Aorta (tissue), 5 donors: ENCODE measurements at regions not wholly inside any gene's neighbourhood (a gene's known extent, or its start where the extent isn't known, plus 50 kb on each side); places are given as distances from the start of the nearest gene placed in this dataset.

ENCODE experiments used
- ATAC-seq: fragments of 200-7000 bp; cut with Tn5 transposase; one replicate; pipeline ENCODE4 v1.9.1; 2022; ENCODE audit warnings: moderate library complexity; ENCODE audit not compliant: low FRiP score
- DNase-seq, 2 donors: peaks; one replicate each; pipeline ENCODE4 v3.0.0-alpha.2; 2020
- H3K27ac ChIP-seq, 2 donors: one replicate each; pipeline ENCODE4 v1.5.1; 2013; ENCODE audit warnings: low read length in 2 of 2, mild to moderate bottlenecking in 2 of 2, moderate library complexity in 2 of 2, control low read depth in 1 of 2, inconsistent platforms in 1 of 2, low read depth in 1 of 2
- H3K27me3 ChIP-seq, 2 donors: one replicate each; pipeline ENCODE4 v1.6.1; 2013; ENCODE audit warnings: control low read depth in 1 of 2, low read length in 1 of 2, mild to moderate bottlenecking in 1 of 2, moderate library complexity in 1 of 2; ENCODE audit not compliant: insufficient read depth in 2 of 2, control insufficient read depth in 1 of 2
- H3K36me3 ChIP-seq, 2 donors: one replicate each; pipeline ENCODE4 v1.6.1; 2013; ENCODE audit warnings: control low read depth in 1 of 2, low read length in 1 of 2, mild to moderate bottlenecking in 1 of 2; ENCODE audit not compliant: insufficient read depth in 2 of 2, control insufficient read depth in 1 of 2
- H3K4me1 ChIP-seq, 2 donors: one replicate each; pipeline ENCODE4 v1.6.1; 2013; ENCODE audit warnings: low read length in 2 of 2, control low read depth in 1 of 2, mild to moderate bottlenecking in 1 of 2, moderate library complexity in 1 of 2; ENCODE audit not compliant: insufficient read depth in 2 of 2, control insufficient read depth in 1 of 2
- H3K4me3 ChIP-seq, 2 donors: one replicate each; pipeline ENCODE4 v1.5.1; 2013; ENCODE audit warnings: low read length in 2 of 2, control low read depth in 1 of 2, mild to moderate bottlenecking in 1 of 2
- H3K9me3 ChIP-seq: one replicate; pipeline ENCODE4 v1.6.1; 2013; ENCODE audit warnings: mild to moderate bottlenecking, low read length; ENCODE audit not compliant: control insufficient read depth
- WGBS, 2 donors: extraction: QIAGEN DNeasy Blood & Tissue Kit; methylation state at CpG; one replicate each; pipeline ENCODE4 v1.1.7; 2013; 5-methylcytosine and 5-hydroxymethylcytosine counted together
- intact Hi-C, 2 donors: fragments of 100-400 bp; cut with DNase I; formaldehyde crosslinking; loops; one replicate each; pipeline versions ENCODE4 v1.14.2 to v1.15.0; 2022
- donor health status: healthy with polysubstance abuse.
- donor health status: Bipolar disorder and iron deficiency.
- donor health status: DM: no; HTN: no; CAD: no.
- donor health status: DM: no; HTN: no; CAD: no.
- donor health status: DM: yes; HTN: yes; CAD: no.

DNA sequence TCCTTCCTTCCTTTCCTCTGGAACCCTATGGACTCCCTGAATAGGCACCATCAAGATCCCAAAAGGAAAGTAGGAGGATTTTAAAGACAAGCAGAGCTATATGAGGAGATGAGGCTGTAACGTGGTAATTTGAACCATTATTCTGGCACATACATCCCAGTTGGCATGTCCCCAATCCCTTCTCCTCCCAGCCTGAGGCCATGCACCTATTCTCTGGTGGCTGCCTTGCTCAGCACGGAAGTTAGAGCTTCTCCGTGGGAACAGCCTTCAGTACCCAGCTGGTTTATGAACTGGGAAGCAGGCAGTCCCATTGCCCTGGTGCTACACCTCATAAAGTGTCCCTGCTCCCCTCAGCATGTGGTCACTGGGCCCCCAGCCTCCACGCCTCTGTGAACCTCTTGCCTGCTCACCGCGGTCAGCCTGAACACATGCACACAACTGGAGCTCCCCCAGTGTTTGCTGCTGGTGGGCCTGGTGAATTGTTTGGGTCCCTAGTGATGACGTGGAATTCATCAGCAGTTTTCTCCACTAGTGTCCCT is 139.9 kb upstream of the PLET1 start:
- no peaks in the 10 kb centered on the region for H3K27me3 ChIP-seq
- DNase-seq = no peak
- no peaks in the 10 kb centered on the region for H3K9me3 ChIP-seq
- H3K4me3 ChIP-seq = no peak overlapping the region
- WGBS, 2 donors = 66 to 71% methylated on average over 7 of the region's 7 CpGs
- no peak for ATAC-seq
- H3K27ac ChIP-seq = no peak overlapping the region
- H3K4me1 ChIP-seq = no peaks in the 10 kb centered on the region
- intact Hi-C loops = no loop called here
- H3K36me3 ChIP-seq = no peaks in the 10 kb centered on the region

DNA sequence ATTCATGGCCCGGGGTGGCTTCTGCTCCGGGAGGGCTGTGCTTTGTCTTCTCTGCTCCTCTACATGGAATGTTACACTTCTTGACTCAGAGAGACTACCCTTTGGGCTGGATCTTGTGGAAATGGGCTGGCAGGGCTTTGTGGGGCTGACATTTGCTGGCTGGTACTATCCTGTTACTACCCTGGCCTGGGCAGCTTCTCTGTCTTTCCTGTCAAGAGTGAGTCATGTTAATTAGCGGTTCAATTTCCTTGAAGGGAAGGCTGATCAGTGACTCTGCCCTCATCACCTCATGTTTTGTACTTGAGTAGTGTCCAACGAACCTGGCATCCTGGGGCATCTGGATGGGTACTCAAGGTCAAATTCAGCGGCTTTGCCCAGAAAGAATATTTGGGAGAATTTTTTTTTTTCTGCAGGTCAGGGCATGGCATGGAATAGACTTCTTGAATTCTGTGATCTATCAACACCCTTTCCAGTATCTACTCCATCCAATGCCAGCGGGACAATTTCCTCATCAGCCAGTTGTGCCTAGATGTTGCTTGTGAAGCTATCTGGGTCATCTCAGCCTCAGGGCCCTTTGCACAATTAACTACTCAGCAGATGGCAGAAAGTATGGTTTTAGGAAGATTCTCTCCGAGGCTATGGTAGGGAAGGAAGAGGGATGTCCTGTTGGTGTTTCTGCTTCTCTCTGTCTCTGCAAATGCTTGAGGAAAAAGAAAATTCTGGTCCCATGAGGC is 140.5 kb upstream of the PLET1 start:
- H3K9me3 ChIP-seq = no peaks in the 10 kb centered on the region
- DNase-seq (no peak), ATAC-seq (no peak)
- no peaks in the 10 kb centered on the region for H3K4me1 ChIP-seq
- no peaks in the 10 kb centered on the region for H3K27me3 ChIP-seq
- H3K27ac ChIP-seq = no peak overlapping the region
- WGBS, 2 donors = 89 to 92% methylated on average over 7 of the region's 7 CpGs
- H3K36me3 ChIP-seq = no peaks in the 10 kb centered on the region
- intact Hi-C loops = no loop called here
- H3K4me3 ChIP-seq = no peak overlapping the region

DNA sequence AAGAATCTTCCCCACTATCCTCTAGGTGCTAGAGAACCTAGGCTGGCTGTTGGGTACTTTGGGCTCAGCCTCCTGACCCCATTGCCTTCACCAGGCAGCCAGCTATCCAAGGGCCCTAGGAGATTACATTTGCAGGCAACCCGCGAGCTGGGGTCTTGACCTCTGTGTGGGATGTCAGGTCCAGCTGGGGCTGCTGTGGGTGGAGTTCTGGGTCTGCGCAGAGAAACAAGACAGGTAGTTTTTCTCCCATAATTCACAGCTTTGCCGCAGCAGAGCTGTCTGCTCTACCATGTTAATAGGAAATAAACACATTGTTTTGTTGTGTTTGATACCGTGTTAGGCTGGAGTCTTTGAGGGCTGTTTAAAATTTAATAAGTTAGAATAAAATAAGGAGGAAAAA is 142.8 kb upstream of the PLET1 start:
- H3K27ac ChIP-seq = no peak overlapping the region
- 83 to 85% methylated on average over 5 of the region's 5 CpGs for WGBS, 2 donors
- H3K4me1 ChIP-seq = no peaks in the 10 kb centered on the region
- ATAC-seq (no peak), DNase-seq (no peak)
- H3K9me3 ChIP-seq = no peaks in the 10 kb centered on the region
- H3K36me3 ChIP-seq = no peaks in the 10 kb centered on the region
- intact Hi-C loops = no loop called here
- H3K27me3 ChIP-seq = no peaks in the 10 kb centered on the region
- no peak overlapping the region for H3K4me3 ChIP-seq

DNA sequence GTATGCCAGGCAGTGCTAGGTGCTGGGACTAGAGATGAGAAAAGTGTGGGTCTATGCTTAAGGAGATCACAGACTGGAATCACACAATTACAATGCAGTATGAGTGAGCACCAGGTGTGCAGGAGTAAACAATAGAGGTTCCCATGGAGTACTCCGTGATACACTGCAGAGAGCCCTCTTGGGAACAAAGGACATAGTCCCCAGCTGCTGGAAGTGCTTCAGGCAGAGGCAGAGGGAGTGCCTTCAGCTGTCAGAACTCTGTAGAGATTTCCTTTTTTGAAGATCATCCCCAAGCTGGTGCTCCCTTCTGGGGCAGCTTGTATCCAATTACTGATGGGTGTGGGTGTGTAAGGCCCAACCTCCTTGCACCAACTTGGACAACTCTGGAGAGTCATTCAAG is 143.5 kb upstream of the PLET1 start:
- no peak for DNase-seq
- intact Hi-C loops = no loop called here
- 70 to 87% methylated on average over 1 of the region's 1 CpG for WGBS, 2 donors
- Histone ChIP-seq H3K9me3 (no peaks in the 10 kb centered on the region), H3K27me3 (no peaks in the 10 kb centered on the region), H3K4me1 (no peaks in the 10 kb centered on the region), H3K4me3 (no peak overlapping the region), H3K36me3 (no peaks in the 10 kb centered on the region), H3K27ac (no peak overlapping the region)
- no peak for ATAC-seq

DNA sequence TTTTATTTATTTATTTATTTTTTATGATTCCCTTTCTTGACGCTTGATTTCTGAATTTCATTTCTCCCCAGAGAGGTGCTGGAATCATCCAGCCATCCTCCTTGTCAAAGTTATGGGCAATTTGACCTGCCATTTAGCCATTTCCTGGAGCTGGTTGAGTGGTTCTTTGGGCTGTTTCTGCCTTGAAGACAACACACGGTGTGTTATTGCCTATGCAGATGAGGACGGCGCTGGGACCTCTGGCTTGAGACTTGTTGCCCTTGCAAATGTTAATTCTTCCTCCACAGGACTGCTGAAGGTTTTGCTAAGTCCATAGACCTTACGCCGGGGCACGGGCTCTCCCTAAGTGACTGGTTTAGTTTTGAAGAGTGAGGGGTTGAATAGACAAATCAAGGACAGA is 147.9 kb upstream of the PLET1 start:
- no peak overlapping the region for H3K4me3 ChIP-seq
- DNase-seq = no peak
- peaks cover 2% of the 10 kb centered on the region for H3K9me3 ChIP-seq
- H3K27ac ChIP-seq = no peak overlapping the region
- WGBS, 2 donors = 44 to 46% methylated on average over 7 of the region's 7 CpGs
- H3K4me1 ChIP-seq = no peaks in the 10 kb centered on the region
- peaks cover 0 to 2% of the 10 kb centered on the region in 2 donors for H3K27me3 ChIP-seq
- H3K36me3 ChIP-seq = no peaks in the 10 kb centered on the region
- intact Hi-C loops = no loop called here
- no peak for ATAC-seq

DNA sequence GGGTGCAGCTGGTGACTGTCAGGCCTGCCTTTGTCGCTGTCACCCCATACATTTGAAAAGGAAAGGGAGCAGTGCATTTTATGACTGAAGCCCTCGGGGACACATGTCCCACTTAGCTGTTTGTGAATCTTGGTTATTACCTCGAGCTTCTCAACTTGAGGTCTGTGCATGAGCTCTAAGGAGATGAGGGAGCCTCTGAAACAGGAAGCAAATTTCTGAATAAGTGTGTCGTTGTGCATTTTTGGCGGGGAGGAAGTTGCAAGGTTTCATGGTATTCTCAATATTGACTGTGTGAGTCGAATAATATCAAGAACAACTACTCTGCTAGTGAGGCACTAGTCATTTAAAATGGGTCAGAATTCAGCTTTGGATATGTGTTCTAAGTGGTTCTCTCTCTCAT is 149.7 kb upstream of the PLET1 start:
- H3K27me3 ChIP-seq = peaks cover 0 to 2% of the 10 kb centered on the region in 2 donors
- WGBS, 2 donors = 69 to 72% methylated on average over 6 of the region's 6 CpGs
- ATAC-seq = no peak
- no peaks in the 10 kb centered on the region for H3K4me1 ChIP-seq
- intact Hi-C loops = no loop called here
- no peak overlapping the region for H3K4me3 ChIP-seq
- H3K27ac ChIP-seq = no peak overlapping the region
- H3K36me3 ChIP-seq = no peaks in the 10 kb centered on the region
- DNase-seq = no peak
- peaks cover 2% of the 10 kb centered on the region for H3K9me3 ChIP-seq

DNA sequence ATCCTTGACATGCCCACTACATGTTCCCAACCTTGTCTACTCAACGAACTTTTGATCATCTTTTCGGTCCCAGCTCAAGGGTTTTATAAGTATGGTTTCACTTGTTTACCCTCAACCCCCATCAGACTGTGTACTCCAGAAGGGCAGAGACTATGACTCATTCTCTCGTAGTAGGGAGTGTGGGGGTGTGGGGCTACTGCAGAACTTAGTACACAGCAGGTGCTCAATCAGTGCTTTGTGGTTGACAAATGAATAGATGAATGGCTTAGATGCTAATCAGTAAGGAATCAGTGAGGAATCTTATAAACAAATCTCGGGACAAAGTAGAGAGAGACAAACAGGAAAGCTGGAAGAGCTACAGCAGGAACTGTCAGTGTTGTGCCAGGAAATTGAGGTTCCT is 151.7 kb upstream of the PLET1 start:
- no peaks in the 10 kb centered on the region for H3K4me1 ChIP-seq
- peaks cover 4% of the 10 kb centered on the region for H3K9me3 ChIP-seq
- H3K27me3 ChIP-seq = peaks cover 0 to 2% of the 10 kb centered on the region in 2 donors
- 77 to 80% methylated on average over 4 of the region's 4 CpGs for WGBS, 2 donors
- H3K4me3 ChIP-seq = no peak overlapping the region
- intact Hi-C loops = no loop called here
- ATAC-seq = no peak
- no peak for DNase-seq
- H3K27ac ChIP-seq = no peak overlapping the region
- no peaks in the 10 kb centered on the region for H3K36me3 ChIP-seq

DNA sequence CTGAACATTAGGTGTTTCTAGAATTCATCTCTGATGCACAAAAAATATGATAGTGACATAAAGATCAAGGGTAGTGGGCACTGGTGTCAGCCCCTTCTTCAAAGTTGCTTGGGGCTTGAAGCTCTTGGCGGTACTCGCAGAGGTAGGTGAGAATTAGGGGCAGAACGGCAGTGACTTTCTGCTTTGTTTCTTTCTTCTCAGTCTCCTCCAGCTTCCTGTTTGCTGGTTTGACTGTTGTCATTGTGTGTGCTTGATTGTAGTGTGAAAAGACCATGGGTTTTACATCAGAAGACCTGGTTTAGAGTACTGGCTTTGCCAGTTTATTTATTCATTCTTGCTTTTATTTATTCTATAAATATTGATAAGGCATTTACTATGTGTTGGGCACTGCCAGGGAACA is 156.7 kb upstream of the PLET1 start:
- H3K27me3 ChIP-seq = no peaks in the 10 kb centered on the region
- DNase-seq (no peak), ATAC-seq (no peak)
- 53 to 67% methylated on average over 3 of the region's 3 CpGs for WGBS, 2 donors
- intact Hi-C loops = no loop called here
- no peak overlapping the region for H3K27ac ChIP-seq
- H3K4me3 ChIP-seq = no peak overlapping the region
- H3K4me1 ChIP-seq = no peaks in the 10 kb centered on the region
- peaks cover 4% of the 10 kb centered on the region for H3K9me3 ChIP-seq
- H3K36me3 ChIP-seq = no peaks in the 10 kb centered on the region

DNA sequence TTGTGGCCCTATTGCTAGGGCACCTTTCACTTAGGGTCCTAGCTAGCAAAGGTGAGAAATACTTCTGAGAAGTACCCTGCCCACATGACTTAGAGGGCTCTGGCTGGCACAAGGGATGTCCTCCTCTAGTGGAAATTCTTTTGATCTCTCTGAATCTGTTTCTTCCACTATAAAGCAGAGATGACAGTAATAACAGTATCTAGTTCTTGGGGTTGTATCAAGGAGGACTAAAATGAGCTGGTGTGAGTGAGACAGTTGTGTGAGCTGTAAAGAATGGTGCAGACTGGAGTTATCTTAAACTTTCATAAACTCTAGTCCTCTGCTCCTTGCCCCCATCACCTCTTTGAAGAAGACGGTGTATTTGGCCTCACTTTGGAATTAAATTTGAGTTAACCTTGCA is 157.8 kb upstream of the PLET1 start:
- Histone ChIP-seq H3K27me3 (no peaks in the 10 kb centered on the region), H3K4me1 (no peaks in the 10 kb centered on the region), H3K9me3 (peaks cover 2% of the 10 kb centered on the region), H3K36me3 (no peaks in the 10 kb centered on the region), H3K4me3 (no peak overlapping the region), H3K27ac (no peak overlapping the region)
- ATAC-seq = no peak
- 87 to 94% methylated on average over 1 of the region's 1 CpG for WGBS, 2 donors
- intact Hi-C loops = no loop called here
- DNase-seq = no peak
